Sigmoid colon (tissue), 6 donors: ENCODE measurements at regions not wholly inside any gene's neighbourhood (a gene's known extent, or its start where the extent isn't known, plus 50 kb on each side); places are given as distances from the start of the nearest gene placed in this dataset.

Source experiments
- DNase-seq: peaks from one replicate; pipeline ENCODE4 v3.0.0-alpha.2; 2019
- H3K27ac ChIP-seq, 4 donors: fragments of 200-600 bp; sonication (generic); one replicate each; pipeline ENCODE4 v1.5.1; 2016 to 2019; ENCODE audit warnings: mild to moderate bottlenecking in 1 of 4
- H3K27me3 ChIP-seq, 3 donors: fragments of 200-600 bp; sonication (generic); one replicate each; pipeline ENCODE4 v1.5.1; 2019; ENCODE audit warnings: mild to moderate bottlenecking in 1 of 3
- H3K36me3 ChIP-seq, 4 donors: fragments of 200-600 bp; sonication (generic); one replicate each; pipeline ENCODE4 v1.5.1; 2016 to 2019
- H3K4me1 ChIP-seq, 4 donors: fragments of 200-600 bp; sonication (generic); one replicate each; pipeline ENCODE4 v1.5.1; 2017 to 2019
- H3K4me3 ChIP-seq, 4 donors: fragments of 200-600 bp; sonication (generic); one replicate each; pipeline ENCODE4 v1.5.1; 2017 to 2019; ENCODE audit warnings: mild to moderate bottlenecking in 2 of 4, moderate library complexity in 1 of 4
- H3K9me3 ChIP-seq, 4 donors: fragments of 200-600 bp in 3 of 4; sonication (generic) in 3 of 4; one replicate each; pipeline versions ENCODE4 v1.5.1 to v1.6.1; 2013 to 2019
- CTCF ChIP-seq, 4 experiments: fragments of 450-650 bp in 3 of 4; fragments of 200-600 bp in 1 of 4; IDR thresholded peaks; one replicate each; pipeline ENCODE4 v1.5.1; 2016 to 2019; ENCODE audit warnings: antibody characterized with exemption in 4 of 4, mild to moderate bottlenecking in 3 of 4, moderate library complexity in 2 of 4
- EP300 ChIP-seq, 4 donors: sonication (generic); formaldehyde crosslinking; IDR thresholded peaks; one replicate each; pipeline ENCODE4 v1.6.1; 2017; ENCODE audit warnings: antibody characterized with exemption in 4 of 4
- POLR2A ChIP-seq, 2 donors: fragments of 450-650 bp; IDR thresholded peaks; one replicate each; pipeline ENCODE4 v1.6.1; 2016; ENCODE audit warnings: antibody characterized with exemption in 2 of 2, mild to moderate bottlenecking in 2 of 2, moderate library complexity in 2 of 2
- POLR2AphosphoS5 ChIP-seq, 4 donors: sonication (generic); formaldehyde crosslinking; IDR thresholded peaks; one replicate each; pipeline ENCODE4 v1.6.1; 2017; ENCODE audit warnings: antibody characterized with exemption in 4 of 4
- WGBS, 2 donors: extraction: QIAGEN DNeasy Blood & Tissue Kit; methylation state at CpG; one replicate each; pipeline ENCODE4 v1.1.7; 2013; 5-methylcytosine and 5-hydroxymethylcytosine counted together
- intact Hi-C: fragments of 100-400 bp; cut with DNase I; formaldehyde crosslinking; loops from one replicate; pipeline ENCODE4 v1.15.1; 2023
- donor health status: healthy with polysubstance abuse.
- donor health status: healthy.

- intact Hi-C loops, result no loop called here
- H3K4me3 ChIP-seq, result no peak overlapping the region
- H3K9me3 ChIP-seq, result no peaks in the 10 kb centered on the region
- no peak for DNase-seq
- TF ChIP-seq CTCF (IDR thresholded peaks at IDR 0.05), result no peak
- TF ChIP-seq POLR2AphosphoS5 (IDR thresholded peaks at IDR 0.05), result no peak
- no peak for TF ChIP-seq EP300 (IDR thresholded peaks at IDR 0.05)
- TF ChIP-seq POLR2A (IDR thresholded peaks at IDR 0.05), result no peak
- H3K36me3 ChIP-seq, result no peaks in the 10 kb centered on the region
- H3K4me1 ChIP-seq, result no peaks in the 10 kb centered on the region
- H3K27ac ChIP-seq, result no peak overlapping the region
- no peaks in the 10 kb centered on the region for H3K27me3 ChIP-seq
- WGBS, 2 donors, result 73 to 78% methylated on average over 2 of the region's 2 CpGs
Observed at GRCh38 chr2:220163486-220163885, 536.1 kb downstream of the SLC4A3 start.

GRCh38 chr2:220165401-220165800 is 538.0 kb downstream of the SLC4A3 start:
- no peak for DNase-seq
- no peaks in the 10 kb centered on the region for H3K27me3 ChIP-seq
- no peaks in the 10 kb centered on the region for H3K9me3 ChIP-seq
- TF ChIP-seq POLR2A (IDR thresholded peaks at IDR 0.05), result no peak
- no peak for TF ChIP-seq CTCF (IDR thresholded peaks at IDR 0.05)
- no peak for TF ChIP-seq EP300 (IDR thresholded peaks at IDR 0.05)
- no peak for TF ChIP-seq POLR2AphosphoS5 (IDR thresholded peaks at IDR 0.05)
- H3K36me3 ChIP-seq, result no peaks in the 10 kb centered on the region
- H3K4me3 ChIP-seq, result no peak overlapping the region
- intact Hi-C loops, result no loop called here
- H3K4me1 ChIP-seq, result no peaks in the 10 kb centered on the region
- H3K27ac ChIP-seq, result no peak overlapping the region
- 13 to 57% methylated on average over 4 of the region's 4 CpGs for WGBS, 2 donors

DNA sequence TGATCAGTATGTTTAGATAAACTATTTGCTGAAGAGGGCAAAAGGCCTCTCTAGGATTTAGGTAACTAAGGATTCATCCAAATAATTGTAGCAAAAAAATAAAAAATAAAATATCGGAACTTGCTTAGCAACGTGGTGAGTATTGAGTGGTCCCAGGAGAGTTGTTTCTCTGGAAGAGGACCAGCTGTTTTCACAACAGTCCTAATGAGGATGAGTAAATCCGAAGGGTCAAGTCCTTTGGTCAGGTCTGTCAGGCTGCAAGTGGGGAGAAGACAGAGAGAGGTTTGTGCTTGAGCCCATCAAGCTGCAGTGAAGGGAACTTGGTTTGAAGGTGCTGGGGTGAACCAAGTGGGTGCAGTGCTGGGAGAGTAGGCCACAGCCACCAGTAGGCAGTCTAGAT is 539.2 kb downstream of the SLC4A3 start:
- no peaks in the 10 kb centered on the region for H3K4me1 ChIP-seq
- H3K4me3 ChIP-seq, result no peak overlapping the region
- DNase-seq, result no peak
- no peaks in the 10 kb centered on the region for H3K9me3 ChIP-seq
- no peaks in the 10 kb centered on the region for H3K36me3 ChIP-seq
- TF ChIP-seq CTCF (IDR thresholded peaks at IDR 0.05), result no peak
- no peak for TF ChIP-seq POLR2AphosphoS5 (IDR thresholded peaks at IDR 0.05)
- TF ChIP-seq POLR2A (IDR thresholded peaks at IDR 0.05), result no peak
- no peak for TF ChIP-seq EP300 (IDR thresholded peaks at IDR 0.05)
- H3K27ac ChIP-seq, result no peak overlapping the region
- H3K27me3 ChIP-seq, result no peaks in the 10 kb centered on the region
- intact Hi-C loops, result no loop called here
- 74 to 86% methylated on average over 3 of the region's 3 CpGs for WGBS, 2 donors

- no peaks in the 10 kb centered on the region for H3K27me3 ChIP-seq
- H3K4me1 ChIP-seq, result no peaks in the 10 kb centered on the region
- H3K9me3 ChIP-seq, result no peaks in the 10 kb centered on the region
- no peak for TF ChIP-seq EP300 (IDR thresholded peaks at IDR 0.05)
- 91 to 93% methylated on average over 4 of the region's 4 CpGs for WGBS, 2 donors
- no peak overlapping the region for H3K4me3 ChIP-seq
- H3K36me3 ChIP-seq, result no peaks in the 10 kb centered on the region
- H3K27ac ChIP-seq, result no peak overlapping the region
- intact Hi-C loops, result no loop called here
- no peak for DNase-seq
Observed at GRCh38 chr2:220167956-220168355, 540.5 kb downstream of the SLC4A3 start.

- TF ChIP-seq POLR2AphosphoS5 (IDR thresholded peaks at IDR 0.05) (no peak), EP300 (IDR thresholded peaks at IDR 0.05) (no peak), CTCF (IDR thresholded peaks at IDR 0.05) (no peak), POLR2A (IDR thresholded peaks at IDR 0.05) (no peak)
- no peaks in the 10 kb centered on the region for H3K36me3 ChIP-seq
- WGBS, 2 donors, result 77 to 89% methylated on average over 4 of the region's 4 CpGs
- H3K4me3 ChIP-seq, result no peak overlapping the region
- intact Hi-C loops, result no loop called here
- no peaks in the 10 kb centered on the region for H3K9me3 ChIP-seq
- no peak for DNase-seq
- H3K27me3 ChIP-seq, result no peaks in the 10 kb centered on the region
- no peaks in the 10 kb centered on the region for H3K4me1 ChIP-seq
- H3K27ac ChIP-seq, result no peak overlapping the region
Observed at GRCh38 chr2:220168891-220169546, 541.6 kb downstream of the SLC4A3 start.
